SK-N-SH treated with all-trans-retinoic acid at 6 μM for 48 hours (cell line): ENCODE measurements at regions not wholly inside any gene's neighbourhood (a gene's known extent, or its start where the extent isn't known, plus 50 kb on each side); places are given as distances from the start of the nearest gene placed in this dataset.

Source experiments
- ARNTL ChIP-seq: fragments of 450-650 bp; formaldehyde crosslinking; IDR thresholded peaks from 2 replicates; pipeline ENCODE4 v1.5.0; 2020; ENCODE audit warnings: low read depth, mild to moderate bottlenecking, moderate library complexity, borderline replicate concordance
- PATZ1 ChIP-seq: fragments of 250-450 bp; sonication (Bioruptor Pico); IDR thresholded peaks from 2 replicates; pipeline ENCODE4 v1.8.0; 2020; ENCODE audit warnings: mild to moderate bottlenecking, moderate library complexity, borderline replicate concordance
- RARB ChIP-seq: fragments of 250-450 bp; sonication (Bioruptor Pico); IDR thresholded peaks from 2 replicates; pipeline ENCODE4 v1.8.0; 2021; ENCODE audit warnings: mild to moderate bottlenecking, moderate library complexity

- no peak for TF ChIP-seq PATZ1
- no peak for TF ChIP-seq RARB (CRISPR knock-in tag)
- no peak for TF ChIP-seq ARNTL (CRISPR knock-in tag)
These were observed 94.4 kb upstream of the INSIG1 start for GRCh38 chr7:155203059-155203881.
